D721Med (cell line): ENCODE measurements at regions not wholly inside any gene's neighbourhood (a gene's known extent, or its start where the extent isn't known, plus 50 kb on each side); places are given as distances from the start of the nearest gene placed in this dataset.

Experiments
- DNase-seq: peaks from one replicate; pipeline ENCODE4 v3.0.0; 2011; ENCODE audit warnings: low spot score; ENCODE audit not compliant: insufficient read length
- FAIRE-seq: peaks from 2 replicates; lab custom pipeline; 2011; peaks lifted over from hg19 to GRCh38; lab: Jason Lieb, UNC
- CTCF ChIP-seq: IDR thresholded peaks from 2 replicates; pipeline ENCODE4 v1.5.1; 2012; ENCODE audit warnings: mild to moderate bottlenecking, control low read depth; ENCODE audit not compliant: insufficient read depth; ENCODE audit errors: missing control alignments

GRCh38 chr15:70178335-70179084 is 80.8 kb upstream of the TLE3 start:
- FAIRE-seq (no peak), DNase-seq (no peak)
- no peak for TF ChIP-seq CTCF

- DNase-seq (no peak), FAIRE-seq (no peak)
- TF ChIP-seq CTCF = no peak
Measured at GRCh38 chr15:70172566-70173225, 75.0 kb upstream of the TLE3 start.

DNA sequence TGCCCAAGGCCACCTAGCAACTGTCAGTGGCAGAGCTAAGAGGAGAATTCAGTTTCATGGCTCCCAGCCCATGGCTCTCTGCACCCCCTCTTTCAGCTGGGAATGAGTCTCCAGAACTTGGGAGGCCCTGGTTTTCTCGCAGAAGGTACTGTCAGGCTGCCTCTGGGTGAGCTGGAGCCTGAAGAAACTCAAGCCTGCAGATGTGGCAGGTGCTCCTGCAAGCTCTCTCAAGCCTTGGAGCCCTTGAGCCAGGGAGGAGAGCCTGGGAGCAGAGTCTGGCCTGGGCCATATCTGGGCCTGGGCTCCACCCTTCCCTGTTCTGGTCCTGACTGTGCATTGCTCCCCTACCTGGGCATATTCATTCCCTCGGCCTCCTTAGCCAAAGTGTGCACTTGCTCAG is 74.4 kb upstream of the TLE3 start:
- no peak for FAIRE-seq
- no peak for DNase-seq
- no peak for TF ChIP-seq CTCF

DNA sequence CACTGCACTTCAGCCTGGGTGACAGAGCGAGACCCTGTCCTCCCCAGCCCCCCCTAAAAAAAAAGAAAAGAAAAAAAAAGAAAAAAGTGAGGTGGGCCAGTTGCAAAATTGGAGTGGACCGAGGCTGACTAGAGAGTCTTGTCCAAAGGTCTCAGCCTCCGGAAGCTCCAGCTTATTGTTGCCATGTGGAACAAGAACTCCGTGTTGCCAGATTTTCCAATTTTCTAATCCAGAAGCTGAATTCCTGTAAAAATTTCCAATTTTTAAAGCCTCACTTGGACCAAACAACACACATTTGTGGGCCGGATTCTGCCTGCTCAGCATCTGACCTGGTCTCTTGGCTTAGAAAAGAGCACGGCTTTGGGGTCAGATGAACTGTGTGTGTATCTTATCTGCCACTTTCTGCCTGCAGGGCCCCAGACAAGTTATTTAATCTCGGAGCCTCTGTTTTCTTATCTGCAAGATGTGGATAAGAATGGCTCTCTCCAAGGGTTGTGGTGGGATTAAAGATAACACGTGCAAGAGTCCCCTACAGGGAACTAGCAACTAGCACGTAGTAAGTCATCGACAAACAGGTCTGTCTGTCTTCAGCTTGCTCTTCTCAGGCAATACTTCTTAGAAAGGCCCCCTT is 73.7 kb upstream of the TLE3 start:
- DNase-seq (no peak), FAIRE-seq (no peak)
- TF ChIP-seq CTCF = no peak

- no peak for TF ChIP-seq CTCF
- DNase-seq = no peak
- FAIRE-seq = no peak
Measured at GRCh38 chr15:70170096-70170699, 72.5 kb upstream of the TLE3 start.

- FAIRE-seq (no peak), DNase-seq (no peak)
- TF ChIP-seq CTCF = no peak
Measured at GRCh38 chr15:70169147-70169546, 71.4 kb upstream of the TLE3 start.
